KOPT-K1 (cell line): ENCODE measurements at regions not wholly inside any gene's neighbourhood (a gene's known extent, or its start where the extent isn't known, plus 50 kb on each side); places are given as distances from the start of the nearest gene placed in this dataset.

Experiments
- H3K27ac ChIP-seq: fragments of 200-600 bp; sonication (generic); 2 replicates; pipeline ENCODE4 v1.5.1; 2016; ENCODE audit warnings: antibody characterized with exemption, mild to moderate bottlenecking, low read depth, low read length; ENCODE audit not compliant: poor library complexity, severe bottlenecking
- H3K36me3 ChIP-seq: fragments of 200-600 bp; sonication (generic); 2 replicates; pipeline ENCODE4 v1.5.1; 2017; ENCODE audit warnings: antibody characterized with exemption, mild to moderate bottlenecking, low read length, moderate library complexity; ENCODE audit not compliant: insufficient read depth
- H3K9me3 ChIP-seq: fragments of 200-600 bp; sonication (generic); 2 replicates; pipeline ENCODE4 v1.5.1; 2017; ENCODE audit warnings: antibody characterized with exemption, low read length, mild to moderate bottlenecking; ENCODE audit not compliant: insufficient read depth, poor library complexity, severe bottlenecking

DNA sequence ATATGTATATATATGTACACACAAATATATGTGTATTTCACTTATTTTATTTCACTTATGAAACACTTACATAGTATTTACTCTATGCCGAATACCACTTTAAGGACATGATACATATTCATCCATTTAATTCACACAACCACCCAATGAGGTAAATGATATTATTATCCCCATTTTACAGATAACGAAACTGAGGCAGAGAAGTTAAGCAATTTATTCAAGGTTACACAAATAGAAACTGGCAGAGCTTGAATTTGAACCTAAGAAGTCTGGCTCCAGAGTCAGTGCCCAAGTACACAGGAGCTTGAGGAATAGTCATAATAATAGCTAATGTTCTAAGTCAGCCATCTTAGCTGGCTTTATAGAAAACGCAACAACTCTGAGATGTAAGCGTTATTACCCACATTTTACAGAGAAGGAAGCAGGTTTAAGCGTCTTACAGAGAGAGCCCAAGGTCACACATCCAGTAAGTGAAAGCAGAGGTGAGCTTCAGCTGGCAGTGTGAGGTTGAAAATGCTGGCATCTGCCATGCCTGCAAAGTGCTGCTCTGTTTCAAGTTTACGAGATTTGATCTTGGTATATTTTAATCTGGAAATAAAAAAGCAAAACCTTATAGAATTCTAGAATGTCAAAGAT is 326.9 kb downstream of the LPIN1 start:
- no peaks in the 10 kb centered on the region for H3K36me3 ChIP-seq
- H3K27ac ChIP-seq: no peak overlapping the region
- H3K9me3 ChIP-seq: no peaks in the 10 kb centered on the region

DNA sequence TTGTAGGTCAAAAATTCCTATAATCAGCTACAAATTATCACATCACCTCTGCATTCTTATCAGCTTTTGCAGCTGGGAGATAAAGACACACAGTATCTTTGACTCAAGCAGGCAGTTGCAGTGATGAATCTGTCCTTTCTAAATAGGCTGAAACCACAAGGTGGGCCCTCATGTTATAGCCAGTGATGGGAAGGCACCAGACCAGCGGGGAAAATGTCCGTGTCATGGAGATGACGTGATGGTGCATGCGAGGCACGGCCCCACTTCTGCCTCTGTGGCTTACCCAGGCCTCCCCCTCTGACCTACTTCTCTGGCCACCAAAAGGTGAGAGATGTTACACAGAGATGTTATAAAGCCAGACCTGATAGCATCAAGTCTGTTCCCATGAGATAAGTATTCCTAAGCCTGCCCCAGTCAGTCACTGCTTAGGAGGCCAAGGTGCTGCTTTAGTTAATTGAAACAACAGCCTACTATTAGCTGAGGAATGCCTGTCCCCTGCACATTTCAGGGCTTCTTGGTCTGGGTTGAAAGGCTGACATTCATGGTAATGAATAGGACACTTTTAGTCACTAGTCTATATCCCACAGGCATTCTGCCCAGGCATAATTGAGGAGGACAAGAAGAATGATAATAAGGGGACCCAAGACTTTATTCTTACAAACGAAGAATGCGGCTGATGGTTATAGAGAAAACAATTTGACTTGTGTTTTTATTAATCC is 327.9 kb downstream of the LPIN1 start:
- H3K36me3 ChIP-seq: no peaks in the 10 kb centered on the region
- no peak overlapping the region for H3K27ac ChIP-seq
- no peaks in the 10 kb centered on the region for H3K9me3 ChIP-seq

DNA sequence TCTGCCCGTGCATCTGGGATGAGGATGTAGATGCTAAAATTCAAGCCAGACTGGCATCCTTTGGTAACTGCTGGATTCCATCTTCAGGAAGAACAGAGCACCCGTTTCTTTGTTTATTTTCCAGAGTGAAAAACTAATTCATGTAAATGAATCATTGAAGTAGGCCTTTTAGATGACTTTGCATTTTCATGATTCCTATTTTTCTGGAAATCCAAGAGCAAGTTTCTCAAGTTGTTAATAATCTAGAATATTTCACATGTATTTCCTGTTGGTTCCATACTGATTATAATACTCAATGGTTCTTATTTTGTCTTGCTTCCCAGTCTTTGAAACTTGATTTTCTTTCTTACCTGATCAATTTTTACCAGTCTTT is 328.4 kb downstream of the LPIN1 start:
- no peaks in the 10 kb centered on the region for H3K36me3 ChIP-seq
- no peaks in the 10 kb centered on the region for H3K9me3 ChIP-seq
- no peak overlapping the region for H3K27ac ChIP-seq

DNA sequence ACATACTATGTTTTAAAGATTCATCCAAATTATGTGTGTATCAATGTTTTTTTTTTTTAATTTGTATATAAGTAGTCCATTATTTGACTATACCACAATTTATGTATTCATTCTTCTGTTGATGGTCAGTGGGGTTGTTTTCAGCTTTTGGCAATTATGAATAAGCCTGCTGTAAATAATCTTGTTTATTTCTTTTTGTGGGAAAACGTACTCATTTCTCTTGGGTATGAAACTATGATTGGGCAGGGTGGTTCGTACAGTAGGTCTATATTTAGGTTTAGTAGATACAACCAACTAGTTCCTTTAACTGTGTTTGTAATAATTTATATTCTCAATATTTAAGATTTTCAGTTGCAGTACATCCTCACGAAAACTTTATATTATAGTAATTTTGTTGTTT is 329.2 kb downstream of the LPIN1 start:
- Histone ChIP-seq H3K27ac (no peak overlapping the region), H3K9me3 (no peaks in the 10 kb centered on the region), H3K36me3 (no peaks in the 10 kb centered on the region)

DNA sequence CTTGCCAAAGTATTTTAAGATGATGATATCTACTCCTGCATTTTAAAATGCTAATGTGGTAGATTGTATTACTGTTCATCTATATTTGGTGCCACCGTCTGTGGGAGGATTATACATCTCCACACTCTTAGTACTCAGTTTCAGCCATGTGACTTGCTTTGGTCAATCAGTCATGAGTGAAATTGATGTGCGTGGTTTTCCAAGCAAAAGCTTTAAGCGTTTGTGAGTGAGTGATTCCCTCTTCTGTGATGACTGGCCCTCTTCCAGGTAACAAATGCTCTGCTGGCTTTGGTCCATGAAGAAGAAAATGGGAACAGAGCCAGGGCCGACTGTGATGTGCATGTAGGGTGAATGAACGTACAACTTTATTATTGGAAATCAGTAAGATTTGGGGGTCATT is 330.4 kb downstream of the LPIN1 start:
- H3K27ac ChIP-seq: no peak overlapping the region
- no peaks in the 10 kb centered on the region for H3K9me3 ChIP-seq
- no peaks in the 10 kb centered on the region for H3K36me3 ChIP-seq

DNA sequence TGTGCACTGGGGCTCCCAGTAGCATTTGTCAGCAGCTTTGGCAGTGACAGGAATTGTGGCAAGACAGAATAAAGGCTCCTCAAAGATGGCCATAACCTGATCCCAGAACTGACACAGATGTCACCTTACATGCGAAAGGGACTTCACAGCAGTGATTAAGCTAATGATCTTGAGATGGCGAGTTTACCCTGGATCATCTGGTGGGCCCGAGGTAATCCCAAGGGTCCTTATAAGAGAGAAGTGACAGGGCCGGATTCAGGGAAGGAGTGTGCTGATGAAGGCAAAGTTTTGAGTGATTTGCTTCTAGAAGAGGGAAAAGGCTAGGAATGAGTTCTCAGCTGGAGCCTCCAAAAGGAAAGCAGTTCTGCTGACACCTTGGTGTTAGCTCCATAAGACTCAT is 333.9 kb downstream of the LPIN1 start:
- no peaks in the 10 kb centered on the region for H3K9me3 ChIP-seq
- H3K27ac ChIP-seq: no peak overlapping the region
- no peaks in the 10 kb centered on the region for H3K36me3 ChIP-seq

DNA sequence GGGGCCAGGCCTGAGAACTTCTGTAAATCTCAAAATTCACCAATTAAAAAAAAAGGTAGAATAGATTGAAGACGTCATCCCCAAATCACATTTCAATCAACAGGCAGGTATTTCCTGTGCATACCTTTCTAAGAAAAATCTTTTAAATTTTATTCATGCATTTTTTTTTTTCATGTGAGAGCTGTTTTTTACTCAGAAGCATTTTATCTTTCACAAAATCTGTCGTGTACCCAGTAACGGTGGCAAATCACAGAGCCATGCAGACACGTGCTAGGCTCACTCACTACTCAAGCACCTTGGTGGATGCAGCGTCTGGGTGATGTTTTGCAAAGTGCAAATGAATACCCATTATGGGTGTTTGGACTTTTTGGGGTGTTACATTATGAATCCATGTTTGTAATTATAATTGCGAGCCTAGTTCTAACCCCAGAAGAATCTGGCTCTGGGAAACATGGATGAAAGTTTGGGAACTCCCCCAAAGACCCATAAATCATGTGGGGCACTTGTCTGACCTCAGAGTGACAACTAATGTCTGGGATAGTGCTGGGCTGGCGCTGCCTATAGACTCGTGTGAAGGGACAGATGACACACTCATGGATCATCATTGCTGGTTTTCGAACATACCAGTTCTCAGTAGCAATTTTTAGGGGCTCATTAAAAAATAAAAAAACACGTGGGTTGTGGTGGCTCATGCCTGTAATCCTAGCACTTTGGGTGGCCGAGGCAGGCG is 335.2 kb downstream of the LPIN1 start:
- Histone ChIP-seq H3K27ac (no peak overlapping the region), H3K9me3 (no peaks in the 10 kb centered on the region), H3K36me3 (no peaks in the 10 kb centered on the region)

DNA sequence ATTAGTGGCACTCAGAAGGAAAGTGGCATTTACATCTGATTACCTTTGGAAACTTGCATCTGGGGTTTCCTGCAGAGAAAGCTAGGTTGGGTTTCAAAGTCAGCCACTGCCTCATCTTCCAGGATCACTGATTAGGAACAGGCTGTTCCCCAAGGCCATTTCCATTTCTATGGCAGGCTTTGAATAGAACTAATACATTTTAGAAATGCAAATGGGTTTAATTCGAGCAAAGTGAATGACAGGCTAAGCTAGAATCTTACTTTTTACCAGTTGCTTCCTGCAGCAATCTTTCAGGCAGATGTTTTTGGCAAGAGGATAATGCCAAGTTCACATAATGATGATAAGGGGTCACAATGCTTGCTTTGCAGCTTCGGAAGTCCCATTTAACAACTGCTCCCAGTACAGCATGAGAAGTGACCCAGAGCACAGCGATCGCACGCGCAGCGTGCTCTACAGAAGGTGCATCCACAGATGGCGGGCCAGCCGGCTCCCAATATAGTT is 336.7 kb downstream of the LPIN1 start:
- Histone ChIP-seq H3K27ac (no peak overlapping the region), H3K9me3 (no peaks in the 10 kb centered on the region)

DNA sequence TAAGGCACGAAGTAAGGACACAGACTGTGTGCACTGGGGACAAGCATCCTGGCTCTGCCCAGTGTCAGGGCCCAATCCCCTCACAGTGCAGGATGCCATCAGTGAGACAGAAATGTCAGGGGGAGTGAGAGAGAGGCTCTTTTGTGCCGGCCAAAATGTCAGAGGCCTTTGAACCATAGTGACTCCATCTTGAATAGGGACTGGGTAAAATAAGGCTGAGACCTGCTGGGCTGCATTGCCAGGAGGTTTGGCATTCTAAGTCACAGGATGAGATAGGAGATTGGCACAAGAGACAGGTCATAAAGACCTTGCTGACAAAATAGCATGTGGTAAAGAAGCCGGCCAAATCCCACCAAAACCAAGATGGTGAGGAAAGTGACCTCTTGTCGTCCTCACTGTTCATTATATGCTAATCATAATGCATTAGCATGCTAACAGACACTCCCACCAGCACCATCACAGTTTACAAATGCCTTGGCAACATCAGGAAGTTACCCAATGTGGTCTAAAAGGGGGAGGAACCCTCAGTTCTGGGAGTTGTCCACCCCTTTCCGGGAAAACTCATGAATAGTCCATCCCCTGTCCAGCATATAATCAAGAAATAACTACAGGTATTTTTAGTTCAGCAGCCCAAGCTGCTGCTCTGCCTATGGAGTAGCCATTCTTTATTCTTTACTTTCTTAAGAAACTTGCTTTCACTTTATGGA is 337.4 kb downstream of the LPIN1 start:
- Histone ChIP-seq H3K27ac (no peak overlapping the region), H3K36me3 (no peaks in the 10 kb centered on the region), H3K9me3 (no peaks in the 10 kb centered on the region)

More for the DNA sequence above, 336.7 kb downstream of the LPIN1 start:
- H3K36me3 ChIP-seq: no peaks in the 10 kb centered on the region

DNA sequence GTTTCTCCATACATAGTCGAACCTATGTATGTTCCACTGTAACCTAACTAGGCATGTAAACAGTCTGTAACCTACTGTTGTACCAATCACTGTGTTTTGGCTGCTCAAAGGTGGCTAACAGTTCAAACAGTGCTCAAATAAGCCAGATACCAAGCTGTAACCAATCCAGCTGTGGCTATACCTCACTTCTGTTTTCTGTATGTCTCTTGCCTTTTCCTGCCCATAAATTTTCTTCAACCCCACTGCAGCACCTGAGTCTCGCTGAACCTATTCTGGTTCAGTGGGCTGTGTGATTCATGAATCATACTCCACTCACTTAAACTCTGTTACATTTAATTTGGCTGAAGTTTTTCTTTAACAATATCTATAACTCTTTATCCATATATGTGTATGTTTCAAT is 340.7 kb downstream of the LPIN1 start:
- Histone ChIP-seq H3K27ac (no peak overlapping the region), H3K36me3 (no peaks in the 10 kb centered on the region), H3K9me3 (no peaks in the 10 kb centered on the region)

DNA sequence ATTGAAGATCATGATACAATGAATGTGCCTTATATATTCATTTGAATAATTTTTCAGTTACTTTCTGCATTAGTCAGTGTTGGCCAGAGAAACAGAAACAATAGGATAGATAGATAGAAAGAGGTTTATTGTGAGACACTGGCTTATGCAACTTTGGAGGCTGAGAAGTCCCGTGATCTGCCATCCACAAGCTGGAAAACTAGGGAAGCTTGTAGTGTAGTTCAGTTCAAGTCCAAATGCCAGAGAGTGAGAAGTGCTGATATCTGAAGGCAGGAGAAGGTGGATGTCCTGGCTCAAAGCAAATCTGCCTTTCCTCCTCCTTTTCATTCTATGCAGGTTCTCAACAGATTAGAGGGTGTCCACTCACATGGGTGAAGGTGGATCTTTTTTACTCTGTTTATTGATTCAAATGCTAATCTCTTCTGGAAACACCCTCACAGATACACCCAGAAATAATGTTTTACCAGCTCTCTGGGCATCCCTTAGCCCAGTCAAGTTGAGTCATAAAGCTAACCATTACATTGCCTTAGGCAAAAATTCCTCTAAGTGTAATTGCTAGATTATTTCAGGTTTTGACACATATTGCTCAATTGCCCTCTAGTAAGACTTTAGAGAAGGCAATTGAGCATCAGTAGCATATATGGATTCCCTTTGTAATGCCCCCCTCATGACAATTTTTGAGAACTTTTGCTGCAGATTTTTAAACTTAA is 341.4 kb downstream of the LPIN1 start:
- Histone ChIP-seq H3K36me3 (no peaks in the 10 kb centered on the region), H3K9me3 (no peaks in the 10 kb centered on the region), H3K27ac (no peak overlapping the region)

DNA sequence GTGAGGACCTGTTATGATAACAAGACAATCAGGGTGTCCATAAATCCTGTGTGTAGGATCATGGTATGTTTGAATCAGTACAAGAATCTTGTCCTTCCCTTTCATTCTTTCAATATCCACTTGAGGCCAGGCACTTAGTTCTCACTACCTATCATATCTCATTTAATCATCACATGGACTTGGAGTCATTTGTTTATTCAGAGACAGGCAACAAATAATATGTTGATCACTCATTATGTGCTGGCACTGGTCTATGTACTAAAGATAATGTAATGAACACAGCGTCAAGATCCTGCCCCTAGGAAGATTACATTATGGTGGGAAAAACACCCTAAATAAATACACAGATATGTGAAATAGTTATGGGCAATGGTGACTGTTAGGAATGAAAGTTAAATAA is 342.6 kb downstream of the LPIN1 start:
- H3K27ac ChIP-seq: no peak overlapping the region
- H3K36me3 ChIP-seq: no peaks in the 10 kb centered on the region
- no peaks in the 10 kb centered on the region for H3K9me3 ChIP-seq

DNA sequence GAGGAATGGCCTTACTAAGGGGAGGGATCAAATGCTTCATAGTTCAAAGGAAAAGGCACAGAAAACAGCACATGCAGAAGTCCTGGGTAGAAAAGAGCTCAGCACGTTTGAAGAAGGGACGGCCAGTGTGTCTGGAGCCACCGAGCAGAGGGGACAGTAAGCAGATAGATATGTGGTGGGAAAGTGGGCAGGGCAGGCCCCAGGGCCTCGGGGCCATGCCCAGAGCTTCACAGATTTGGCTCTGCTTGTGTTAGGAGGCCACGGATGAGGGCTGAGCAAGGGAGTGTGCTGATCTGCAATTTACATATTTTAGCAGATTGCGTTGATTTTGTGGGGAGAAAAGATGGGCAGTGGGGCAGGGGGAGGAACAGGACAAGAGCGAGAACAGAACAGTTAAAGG is 343.1 kb downstream of the LPIN1 start:
- H3K27ac ChIP-seq: no peak overlapping the region
- no peaks in the 10 kb centered on the region for H3K9me3 ChIP-seq
- H3K36me3 ChIP-seq: no peaks in the 10 kb centered on the region

DNA sequence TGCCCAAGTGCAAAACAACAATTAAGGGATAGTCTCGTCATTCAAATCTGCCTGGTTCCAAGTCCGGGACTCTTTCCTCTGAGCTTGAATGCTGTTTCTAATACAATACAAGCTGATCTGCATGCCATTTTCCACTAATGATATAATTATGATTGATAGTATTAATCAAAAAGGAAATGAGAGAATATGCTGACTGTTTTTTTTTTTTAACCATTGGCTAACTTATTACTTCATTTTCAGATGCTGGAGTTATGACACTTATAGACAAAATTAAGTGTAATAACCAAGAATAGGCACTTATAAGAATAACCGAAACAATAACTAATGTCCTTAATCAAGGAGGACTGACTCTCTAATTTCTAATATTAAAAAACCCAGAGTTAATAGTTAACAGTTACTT is 343.6 kb downstream of the LPIN1 start:
- H3K9me3 ChIP-seq: no peaks in the 10 kb centered on the region
- H3K36me3 ChIP-seq: no peaks in the 10 kb centered on the region
- no peak overlapping the region for H3K27ac ChIP-seq
